H9 (cell line): ENCODE measurements at regions not wholly inside any gene's neighbourhood (a gene's known extent, or its start where the extent isn't known, plus 50 kb on each side); places are given as distances from the start of the nearest gene placed in this dataset.

ENCODE experiments used
- DNase-seq: peaks from one replicate; pipeline ENCODE4 v3.0.0-alpha.2; 2017
- H2AFZ ChIP-seq: one replicate; pipeline ENCODE4 v1.6.1; 2013; ENCODE audit warnings: mild to moderate bottlenecking, low read length, control low read depth, moderate library complexity
- H2AK5ac ChIP-seq: 2 replicates; pipeline ENCODE4 v1.6.1; 2013; ENCODE audit warnings: low read length, control low read depth, mixed read lengths; ENCODE audit not compliant: insufficient read length
- H2BK120ac ChIP-seq: one replicate; pipeline ENCODE4 v1.6.1; 2013; ENCODE audit warnings: low read depth, mild to moderate bottlenecking, low read length, control low read depth, inconsistent platforms; ENCODE audit not compliant: poor library complexity, severe bottlenecking
- H2BK12ac ChIP-seq: 2 replicates; pipeline ENCODE4 v1.6.1; 2013; ENCODE audit warnings: low read length, control low read depth, mixed read lengths, low read depth; ENCODE audit not compliant: insufficient read length
- H2BK15ac ChIP-seq: 2 replicates; pipeline ENCODE4 v1.6.1; 2013; ENCODE audit warnings: low read depth, low read length, control low read depth
- H2BK20ac ChIP-seq: one replicate; pipeline ENCODE4 v1.6.1; 2013; ENCODE audit warnings: low read depth, mild to moderate bottlenecking, low read length, control low read depth, inconsistent platforms; ENCODE audit not compliant: poor library complexity, severe bottlenecking
- H2BK5ac ChIP-seq: 2 replicates; pipeline ENCODE4 v1.6.1; 2013; ENCODE audit warnings: low read length, control low read depth, mixed read lengths; ENCODE audit not compliant: insufficient read length
- H3K14ac ChIP-seq: 2 replicates; pipeline ENCODE4 v1.6.1; 2013; ENCODE audit warnings: low read length, control low read depth; ENCODE audit not compliant: insufficient read depth
- H3K18ac ChIP-seq: 2 replicates; pipeline ENCODE4 v1.6.1; 2013; ENCODE audit warnings: low read depth, mild to moderate bottlenecking, mixed read lengths, low read length, control low read depth; ENCODE audit not compliant: insufficient read length
- H3K23ac ChIP-seq: 2 replicates; pipeline ENCODE4 v1.6.1; 2013; ENCODE audit warnings: low read length, control low read depth, mixed read lengths, low read depth; ENCODE audit not compliant: insufficient read length
- H3K23me2 ChIP-seq: 2 replicates; pipeline ENCODE4 v1.6.1; 2013; ENCODE audit warnings: low read depth, mild to moderate bottlenecking, mixed read lengths, low read length, control low read depth; ENCODE audit not compliant: insufficient read length, poor library complexity, severe bottlenecking
- H3K27ac ChIP-seq: 2 replicates; pipeline ENCODE4 v1.5.1; 2013; ENCODE audit warnings: low read length, control low read depth, mixed read lengths, low read depth; ENCODE audit not compliant: insufficient read length
- H3K27me3 ChIP-seq: 2 replicates; pipeline ENCODE4 v1.6.1; 2013; ENCODE audit warnings: low read length, control low read depth, inconsistent platforms; ENCODE audit not compliant: insufficient read depth
- H3K4ac ChIP-seq: 2 replicates; pipeline ENCODE4 v1.6.1; 2013; ENCODE audit warnings: low read depth, mild to moderate bottlenecking, control low read depth, inconsistent platforms, low read length, moderate library complexity
- H3K4me1 ChIP-seq: 2 replicates; pipeline ENCODE4 v1.6.1; 2013; ENCODE audit warnings: low read length, control low read depth, inconsistent platforms; ENCODE audit not compliant: insufficient read depth
- H3K4me2 ChIP-seq: 2 replicates; pipeline ENCODE4 v1.6.1; 2013; ENCODE audit warnings: low read length, control low read depth, mixed read lengths; ENCODE audit not compliant: insufficient read length, insufficient read depth
- H3K56ac ChIP-seq: 2 replicates; pipeline ENCODE4 v1.6.1; 2013; ENCODE audit warnings: low read depth, mild to moderate bottlenecking, mixed read lengths, low read length, control low read depth; ENCODE audit not compliant: insufficient read length
- H3K79me1 ChIP-seq: 2 replicates; pipeline ENCODE4 v1.6.1; 2013; ENCODE audit warnings: low read depth, mild to moderate bottlenecking, moderate library complexity, low read length, control low read depth, inconsistent platforms; ENCODE audit not compliant: insufficient read depth, poor library complexity, severe bottlenecking
- H3K79me2 ChIP-seq: 2 replicates; pipeline ENCODE4 v1.6.1; 2013; ENCODE audit warnings: low read length, control low read depth, inconsistent platforms; ENCODE audit not compliant: insufficient read depth
- H3K9ac ChIP-seq: 2 replicates; pipeline ENCODE4 v1.6.1; 2013; ENCODE audit warnings: low read length, control low read depth, mixed read lengths; ENCODE audit not compliant: insufficient read length; ENCODE audit errors: extremely low read depth
- H3K9me3 ChIP-seq: one replicate; pipeline ENCODE4 v1.6.1; 2013; ENCODE audit warnings: low read depth, low read length, inconsistent platforms; ENCODE audit not compliant: control insufficient read depth
- H3T11ph ChIP-seq: one replicate; pipeline ENCODE4 v1.6.1; 2013; ENCODE audit warnings: mild to moderate bottlenecking, low read length, control low read depth, inconsistent platforms
- H4K20me1 ChIP-seq: one replicate; pipeline ENCODE4 v1.6.1; 2013; ENCODE audit not compliant: control insufficient read depth, insufficient read length, insufficient read depth
- H4K5ac ChIP-seq: 2 replicates; pipeline ENCODE4 v1.6.1; 2013; ENCODE audit warnings: low read depth, mild to moderate bottlenecking, mixed read lengths, low read length, control low read depth; ENCODE audit not compliant: insufficient read length
- H4K8ac ChIP-seq: replicated peaks from 2 replicates; pipeline ENCODE4 v1.6.1; 2013; ENCODE audit warnings: low read length, control low read depth, mixed read lengths, low read depth; ENCODE audit not compliant: insufficient read length
- H4K91ac ChIP-seq: 2 replicates; pipeline ENCODE4 v1.6.1; 2013; ENCODE audit warnings: low read depth, mild to moderate bottlenecking, moderate library complexity, mixed read lengths, low read length, control low read depth; ENCODE audit not compliant: insufficient read length
- H3K27ac Mint-ChIP-seq, 3 experiments: 2 replicates in 2 of 3; 3 replicates in 1 of 3; pipeline ENCODE4 v1.8.0; 2020 to 2021; ENCODE audit warnings: mixed read lengths in 3 of 3, mild to moderate bottlenecking in 1 of 3, moderate library complexity in 1 of 3
- H3K27me3 Mint-ChIP-seq: 2 replicates; pipeline ENCODE4 v1.8.0; 2021; ENCODE audit warnings: low read depth, mild to moderate bottlenecking, moderate library complexity, mixed read lengths
- H3K36me3 Mint-ChIP-seq, 3 experiments: 2 replicates in 2 of 3; 3 replicates in 1 of 3; pipeline ENCODE4 v1.8.0; 2020 to 2021; ENCODE audit warnings: low read depth in 3 of 3, mixed read lengths in 3 of 3; ENCODE audit not compliant: insufficient read depth in 1 of 3
- H3K4me1 Mint-ChIP-seq, 2 experiments: 2 replicates each; pipeline ENCODE4 v1.8.0; 2020; ENCODE audit warnings: mixed read lengths in 2 of 2
- H3K4me3 Mint-ChIP-seq, 2 experiments: 2 replicates in 1 of 2; 3 replicates in 1 of 2; pipeline ENCODE4 v1.8.0; 2020 to 2021; ENCODE audit warnings: mild to moderate bottlenecking in 2 of 2, mixed read lengths in 2 of 2, moderate library complexity in 1 of 2
- H3K9me3 Mint-ChIP-seq, 2 experiments: 2 replicates in 1 of 2; 3 replicates in 1 of 2; pipeline ENCODE4 v1.8.0; 2020; ENCODE audit warnings: mild to moderate bottlenecking in 2 of 2, mixed read lengths in 2 of 2, moderate library complexity in 1 of 2
- WGBS: extraction: QIAGEN DNeasy Blood & Tissue Kit; methylation state at CpG from one replicate; pipeline ENCODE4 v1.1.7; 2013; ENCODE audit warnings: missing lambda C conversion rate, low lambda C conversion rate, mixed read lengths; ENCODE audit not compliant: insufficient read length; ENCODE audit errors: extremely low coverage; 5-methylcytosine and 5-hydroxymethylcytosine counted together
- TF ChIP-seq, protein P1 (sequence below): fragments of 200-600 bp; sonication (generic); conservative IDR thresholded peaks from 3 replicates; pipeline ENCODE4 v1.8.0; 2021; ENCODE audit warnings: antibody characterized with exemption, mild to moderate bottlenecking

DNA sequence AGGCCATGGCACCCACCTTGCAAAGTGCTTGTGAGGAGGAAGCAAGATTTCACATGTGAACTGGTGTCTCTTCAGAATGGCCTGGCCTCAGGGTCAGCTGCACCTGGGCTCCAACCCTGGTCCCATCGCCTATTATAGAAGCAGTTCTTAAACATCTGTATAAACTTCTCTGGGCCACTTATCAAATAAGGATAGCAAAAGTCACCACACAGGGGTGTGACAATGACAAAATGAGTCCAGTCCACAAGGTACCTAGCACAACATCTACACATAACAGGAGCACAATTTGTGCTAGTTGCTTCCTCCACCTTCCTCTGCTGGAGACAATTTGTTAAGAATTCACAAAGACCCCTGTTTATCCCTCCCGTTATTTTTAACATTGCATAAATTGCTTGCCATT, 340.6 kb upstream of the ZMIZ1 start:
- no peak overlapping the region for H4K5ac ChIP-seq
- H2BK15ac ChIP-seq = no peak overlapping the region
- H3T11ph ChIP-seq = no peak overlapping the region
- Mint-ChIP-seq H3K4me3 (no peak overlapping the region), H3K36me3 (no peaks in the 10 kb centered on the region), H3K27ac (no peak overlapping the region), H3K27me3 (peaks cover 48% of the 10 kb centered on the region), H3K4me1 (no peaks in the 10 kb centered on the region), H3K9me3 (no peaks in the 10 kb centered on the region)
- H2BK20ac ChIP-seq = no peak overlapping the region
- H4K20me1 ChIP-seq = no peaks in the 10 kb centered on the region
- TF ChIP-seq, protein P1, sequence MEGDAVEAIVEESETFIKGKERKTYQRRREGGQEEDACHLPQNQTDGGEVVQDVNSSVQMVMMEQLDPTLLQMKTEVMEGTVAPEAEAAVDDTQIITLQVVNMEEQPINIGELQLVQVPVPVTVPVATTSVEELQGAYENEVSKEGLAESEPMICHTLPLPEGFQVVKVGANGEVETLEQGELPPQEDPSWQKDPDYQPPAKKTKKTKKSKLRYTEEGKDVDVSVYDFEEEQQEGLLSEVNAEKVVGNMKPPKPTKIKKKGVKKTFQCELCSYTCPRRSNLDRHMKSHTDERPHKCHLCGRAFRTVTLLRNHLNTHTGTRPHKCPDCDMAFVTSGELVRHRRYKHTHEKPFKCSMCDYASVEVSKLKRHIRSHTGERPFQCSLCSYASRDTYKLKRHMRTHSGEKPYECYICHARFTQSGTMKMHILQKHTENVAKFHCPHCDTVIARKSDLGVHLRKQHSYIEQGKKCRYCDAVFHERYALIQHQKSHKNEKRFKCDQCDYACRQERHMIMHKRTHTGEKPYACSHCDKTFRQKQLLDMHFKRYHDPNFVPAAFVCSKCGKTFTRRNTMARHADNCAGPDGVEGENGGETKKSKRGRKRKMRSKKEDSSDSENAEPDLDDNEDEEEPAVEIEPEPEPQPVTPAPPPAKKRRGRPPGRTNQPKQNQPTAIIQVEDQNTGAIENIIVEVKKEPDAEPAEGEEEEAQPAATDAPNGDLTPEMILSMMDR = no peak
- no peak overlapping the region for H3K14ac ChIP-seq
- no peak overlapping the region for H2AFZ ChIP-seq
- no peak overlapping the region for H3K9ac ChIP-seq
- H3K23me2 ChIP-seq = no peaks in the 10 kb centered on the region
- DNase-seq = no peak
- no peak overlapping the region for H3K4me2 ChIP-seq
- no CpG with 5 or more reads among the region's 2 CpGs for WGBS
- H3K4me1 ChIP-seq = no peaks in the 10 kb centered on the region
- H3K79me2 ChIP-seq = no peaks in the 10 kb centered on the region
- no peak overlapping the region for H3K23ac ChIP-seq
- H3K27me3 ChIP-seq = no peaks in the 10 kb centered on the region; the same call in 1 of the 2 replicates
- no peaks in the 10 kb centered on the region for H3K79me1 ChIP-seq
- H2BK12ac ChIP-seq = no peak overlapping the region
- H3K4ac ChIP-seq = no peak overlapping the region
- no peak overlapping the region for H2BK5ac ChIP-seq
- no peak overlapping the region for H3K56ac ChIP-seq
- H4K91ac ChIP-seq = no peak overlapping the region
- H3K9me3 ChIP-seq = no peaks in the 10 kb centered on the region
- H4K8ac ChIP-seq = no peak overlapping the region
- H2AK5ac ChIP-seq = no peak overlapping the region
- H3K18ac ChIP-seq = no peak overlapping the region
- H2BK120ac ChIP-seq = no peak overlapping the region
- H3K27ac ChIP-seq = no peak overlapping the region
